GM19043 (cell line): ENCODE measurements at regions not wholly inside any gene's neighbourhood (a gene's known extent, or its start where the extent isn't known, plus 50 kb on each side); places are given as distances from the start of the nearest gene placed in this dataset.
"Not testable (repeated sequence)": the region's sequence is repeated elsewhere in the genome, so short reads cannot be mapped to it uniquely, and the experiment has no call there.

Experiments
- ATAC-seq: cut with Tn5 transposase; IDR thresholded peaks from one replicate; pipeline ENCODE4 v1.9.1; 2021; ENCODE audit warnings: low read depth; ENCODE audit not compliant: unreplicated experiment

GRCh38 chr6:169101981-169102380, 151.7 kb downstream of the THBS2 start:
- ATAC-seq = no peak

- no peak for ATAC-seq
Measured at GRCh38 chr6:169101036-169101805, 152.4 kb downstream of the THBS2 start.

DNA sequence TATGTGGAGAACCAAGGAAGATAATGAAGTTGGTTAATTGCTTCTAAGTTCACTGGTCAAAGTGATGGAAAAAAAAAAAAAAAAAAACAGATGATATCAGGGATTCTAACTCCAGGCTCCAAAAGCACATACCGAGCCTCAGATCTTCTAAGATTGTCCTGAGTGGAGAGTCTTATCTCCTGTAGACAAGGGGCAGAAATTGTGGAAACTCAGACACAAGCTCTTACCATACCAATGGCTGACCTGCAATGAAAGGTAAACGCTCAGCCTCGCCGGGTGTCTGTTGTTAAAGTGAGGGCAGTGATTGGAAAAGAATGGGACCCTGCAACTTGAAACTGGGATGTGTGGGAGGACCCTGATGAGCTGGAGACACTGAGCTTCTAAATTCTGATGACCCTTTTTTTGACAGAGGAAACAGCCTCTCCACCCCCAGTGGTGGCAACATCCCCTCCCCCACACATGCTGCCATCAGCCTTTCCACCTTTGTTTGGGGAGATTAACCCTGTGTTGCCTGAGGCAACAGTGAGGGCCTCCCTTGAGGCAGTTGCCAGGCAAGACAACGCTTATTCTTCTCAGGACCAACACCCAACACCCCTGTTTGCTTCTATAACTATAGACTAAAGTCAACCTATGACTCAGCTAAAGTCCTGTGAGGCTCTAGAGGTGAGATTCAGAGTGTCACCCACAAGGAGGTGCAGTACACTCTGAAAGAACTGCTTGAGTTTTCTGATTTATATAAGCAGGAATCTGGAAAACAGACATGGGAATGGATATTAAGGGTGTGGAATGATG, 154.0 kb downstream of the THBS2 start:
- ATAC-seq = no peak

GRCh38 chr6:169098651-169099050, 155.0 kb downstream of the THBS2 start:
- ATAC-seq = not testable (repeated sequence)

GRCh38 chr6:169098116-169098515, 155.5 kb downstream of the THBS2 start:
- no peak for ATAC-seq

DNA sequence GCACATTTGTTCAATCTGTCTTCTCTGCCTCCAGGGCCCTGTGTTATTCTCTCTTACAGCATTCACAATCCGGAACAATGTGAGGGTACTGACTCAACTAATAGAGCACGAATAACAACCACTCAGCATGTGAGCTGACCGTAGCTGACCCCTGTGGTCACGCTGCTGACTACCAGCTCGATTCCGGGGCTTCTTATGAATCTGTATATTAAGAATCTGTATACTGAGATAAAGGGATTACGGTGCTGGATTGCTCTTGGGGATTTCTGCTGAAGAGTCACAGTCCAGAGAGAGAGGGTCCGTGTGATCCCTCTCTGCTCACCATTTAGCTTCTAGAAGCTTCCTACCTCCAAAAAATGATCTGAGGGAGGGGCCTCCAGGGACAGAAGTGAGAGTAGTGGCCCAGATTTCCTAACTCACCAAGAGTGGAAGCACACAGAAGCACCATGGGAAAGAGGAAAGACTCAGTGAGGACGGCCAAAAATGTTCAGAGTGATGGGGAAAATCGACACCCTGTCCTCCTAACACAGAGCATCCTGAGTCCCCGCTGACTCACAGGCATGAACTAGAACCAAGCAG, 156.2 kb downstream of the THBS2 start:
- no peak for ATAC-seq

- no peak for ATAC-seq
Measured at GRCh38 chr6:169096388-169096787, 157.3 kb downstream of the THBS2 start.

- ATAC-seq = no peak
Measured at GRCh38 chr6:169095153-169095552, 158.5 kb downstream of the THBS2 start.

DNA sequence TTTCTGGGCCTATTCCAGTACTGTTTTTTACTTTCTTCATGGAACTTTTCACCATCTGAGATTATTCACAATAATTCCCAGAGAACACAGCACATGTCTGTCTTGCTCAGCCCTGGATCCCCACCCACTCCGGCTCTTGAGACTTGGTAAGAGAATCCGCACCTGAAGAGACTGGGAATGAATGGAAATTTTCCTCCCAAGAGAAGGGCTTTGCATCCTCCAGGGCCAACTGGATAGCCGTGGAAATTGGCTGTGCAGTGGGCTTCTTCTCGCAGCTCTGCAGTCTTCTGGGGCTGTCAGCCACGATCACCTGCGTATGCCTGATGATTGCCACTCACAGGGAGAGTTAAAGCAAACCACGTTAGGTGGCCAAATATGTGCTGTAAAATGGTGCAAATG, 159.1 kb downstream of the THBS2 start:
- no peak for ATAC-seq

DNA sequence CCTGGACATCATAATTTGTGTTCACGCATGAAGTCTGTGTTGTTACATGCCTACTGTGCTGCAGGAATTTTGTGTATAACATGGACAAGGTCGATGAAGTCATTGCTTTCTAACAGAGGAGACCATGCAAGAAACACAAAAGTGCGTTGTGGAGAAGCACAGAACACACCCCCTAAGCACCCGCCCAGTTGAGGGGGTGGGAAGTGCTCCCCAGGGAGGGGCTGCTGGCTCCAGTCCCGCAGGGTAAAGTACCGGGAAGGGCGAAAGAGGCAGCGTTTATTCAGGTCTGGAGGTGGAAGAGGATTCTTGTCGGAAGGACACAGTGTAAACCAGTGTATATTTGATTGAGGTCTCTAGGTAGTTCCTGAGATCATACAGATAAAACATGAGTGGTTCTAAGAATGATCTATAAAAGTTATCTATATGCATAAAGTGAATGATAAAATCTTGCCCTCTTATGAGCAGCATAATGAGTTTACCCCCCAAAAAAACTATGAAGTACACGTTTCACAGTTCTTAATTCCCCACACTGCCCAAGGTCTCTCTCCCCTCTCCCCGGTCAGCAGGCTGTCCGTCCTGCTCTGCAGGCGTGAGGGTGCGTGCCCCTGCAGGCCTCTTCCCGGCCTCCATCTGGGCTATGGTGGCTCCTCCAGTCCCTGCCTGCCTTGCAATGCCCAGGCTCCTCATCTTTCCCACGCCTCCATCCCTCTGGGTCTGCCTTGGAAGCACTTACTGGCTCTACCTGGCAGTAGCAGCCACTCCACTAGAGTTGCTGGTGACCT, 159.7 kb downstream of the THBS2 start:
- ATAC-seq = no peak

- ATAC-seq = no peak
Measured at GRCh38 chr6:169093066-169093723, 160.5 kb downstream of the THBS2 start.

- ATAC-seq = peak; percentile 90
Measured at GRCh38 chr6:169092375-169092774, 161.3 kb downstream of the THBS2 start.

DNA sequence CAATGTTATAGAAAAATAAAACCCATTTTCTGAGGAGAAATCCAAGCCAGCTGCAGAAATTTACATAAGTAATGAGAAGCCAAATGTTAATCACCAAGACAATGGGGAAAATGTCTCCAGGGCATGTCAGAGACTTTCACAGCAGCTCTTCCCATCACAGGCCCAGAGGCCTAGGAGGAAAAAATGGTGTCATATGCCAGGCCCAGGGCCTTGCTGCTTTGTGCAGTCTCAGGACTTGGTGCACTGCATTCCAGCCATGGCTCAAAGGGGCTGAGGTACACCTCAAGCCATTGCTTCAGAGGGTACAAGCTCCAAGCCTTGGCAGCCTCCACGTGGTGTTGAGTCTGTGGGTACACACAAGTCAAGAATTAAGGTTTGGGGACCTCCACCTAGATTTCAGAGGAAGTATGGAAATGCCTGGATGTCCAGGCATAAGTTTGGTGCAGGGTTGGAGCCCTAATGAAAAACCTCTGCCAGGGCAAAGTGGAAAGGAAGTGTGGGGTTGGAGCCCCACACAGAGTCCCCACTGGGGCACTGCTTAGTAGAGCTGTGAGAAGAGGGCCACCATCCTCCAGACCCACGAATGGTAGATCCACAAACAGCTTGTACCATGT, 163.0 kb downstream of the THBS2 start:
- ATAC-seq = not testable (repeated sequence)

GRCh38 chr6:169088762-169089161, 164.9 kb downstream of the THBS2 start:
- ATAC-seq = no peak

- ATAC-seq = no peak
Measured at GRCh38 chr6:169087443-169088041, 166.1 kb downstream of the THBS2 start.

- not testable (repeated sequence) for ATAC-seq
Measured at GRCh38 chr6:169086616-169087015, 167.0 kb downstream of the THBS2 start.

- no peak for ATAC-seq
Measured at GRCh38 chr6:169086020-169086419, 167.6 kb downstream of the THBS2 start.

DNA sequence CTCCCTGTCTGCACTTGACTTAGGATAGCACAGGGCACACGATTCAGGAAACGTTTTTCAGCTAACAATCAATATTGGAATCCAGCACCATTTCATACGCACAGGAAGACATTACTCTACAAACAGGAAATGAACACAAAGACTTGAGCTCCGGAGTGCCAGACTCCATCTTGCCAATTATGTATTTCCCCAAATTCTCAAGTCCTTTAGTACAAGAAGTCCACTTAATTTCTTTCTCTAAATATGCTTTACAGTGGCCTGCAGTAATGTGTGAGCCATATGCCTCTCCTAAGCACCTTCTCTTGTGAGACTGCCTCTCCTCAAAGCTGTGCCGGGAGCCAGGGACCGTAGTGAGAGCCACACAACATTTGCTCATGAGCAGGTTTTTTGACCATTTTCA, 168.2 kb downstream of the THBS2 start:
- ATAC-seq = no peak

DNA sequence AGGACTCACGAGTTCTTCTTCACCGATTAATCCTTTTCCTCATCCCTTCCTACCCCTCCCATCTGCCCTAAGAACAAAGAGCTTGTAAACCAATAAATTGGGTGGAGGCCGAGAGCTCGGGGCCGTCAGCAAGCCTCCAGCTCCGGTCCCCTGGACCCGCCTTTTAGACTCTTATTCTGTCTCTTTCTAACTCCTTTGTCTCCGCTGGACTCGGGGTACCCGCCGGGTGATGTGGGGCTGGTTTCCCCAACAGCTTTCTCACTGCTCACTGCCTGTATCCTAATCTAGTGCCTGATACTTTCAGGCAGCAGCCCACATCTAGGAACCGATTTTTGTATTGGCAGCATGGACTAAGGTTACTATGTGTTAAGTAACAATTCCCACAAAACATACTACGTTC, 169.1 kb downstream of the THBS2 start:
- ATAC-seq = not testable (repeated sequence)
